ELR (cell line): ENCODE measurements at regions not wholly inside any gene's neighbourhood (a gene's known extent, or its start where the extent isn't known, plus 50 kb on each side); places are given as distances from the start of the nearest gene placed in this dataset.

ENCODE experiments used
- DNase-seq: peaks from one replicate; pipeline ENCODE4 v3.0.0-alpha.2; 2015; ENCODE audit warnings: low read depth

DNA sequence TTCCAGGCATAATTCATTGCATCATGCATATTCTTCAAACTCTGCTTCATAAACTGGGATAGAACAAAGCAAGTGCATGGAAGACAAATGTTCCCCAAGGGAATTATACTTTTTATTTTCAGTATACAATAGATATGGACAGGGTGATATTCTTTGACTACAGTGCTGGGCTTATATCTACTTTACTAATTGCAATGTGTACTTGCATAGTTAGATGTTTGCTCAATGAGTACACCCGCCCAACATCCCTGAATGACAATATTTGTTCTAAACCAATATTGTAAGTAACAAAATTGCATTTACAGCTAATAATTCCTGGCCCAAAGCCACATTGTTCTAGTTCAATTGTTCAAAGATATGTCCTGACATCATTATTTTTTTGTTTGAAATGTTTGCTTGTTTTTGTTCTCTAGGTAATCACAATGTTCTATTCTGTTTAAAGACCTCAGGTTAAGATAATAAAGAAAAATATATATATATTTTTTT, 171.4 kb downstream of the PTN start:
- no peak for DNase-seq

- peak; percentile 68 for DNase-seq
Measured at GRCh38 chr7:137169282-137169698, 174.2 kb downstream of the PTN start.

GRCh38 chr7:137167609-137168008, 175.9 kb downstream of the PTN start:
- DNase-seq, result no peak

GRCh38 chr7:137166363-137166762, 177.2 kb downstream of the PTN start:
- no peak for DNase-seq

DNA sequence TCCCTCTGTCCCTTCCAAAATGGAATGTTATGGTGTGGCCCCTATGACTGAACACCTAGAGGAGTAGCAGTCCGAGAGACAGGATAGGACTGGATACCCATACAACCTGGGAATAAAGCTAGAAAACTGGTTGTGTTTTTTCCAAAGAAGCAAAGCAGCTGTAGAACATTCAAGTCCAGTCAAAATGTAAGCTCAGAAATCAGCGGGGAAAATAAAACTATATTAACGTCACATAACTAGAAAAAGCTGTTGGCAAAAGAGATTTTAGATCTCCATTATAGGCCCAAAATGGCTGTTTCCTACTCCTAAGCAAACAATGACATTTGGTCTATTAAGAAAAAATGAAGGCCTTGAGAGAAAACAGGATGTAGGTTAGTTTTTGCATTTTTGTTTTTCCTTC, 177.7 kb downstream of the PTN start:
- no peak for DNase-seq

DNA sequence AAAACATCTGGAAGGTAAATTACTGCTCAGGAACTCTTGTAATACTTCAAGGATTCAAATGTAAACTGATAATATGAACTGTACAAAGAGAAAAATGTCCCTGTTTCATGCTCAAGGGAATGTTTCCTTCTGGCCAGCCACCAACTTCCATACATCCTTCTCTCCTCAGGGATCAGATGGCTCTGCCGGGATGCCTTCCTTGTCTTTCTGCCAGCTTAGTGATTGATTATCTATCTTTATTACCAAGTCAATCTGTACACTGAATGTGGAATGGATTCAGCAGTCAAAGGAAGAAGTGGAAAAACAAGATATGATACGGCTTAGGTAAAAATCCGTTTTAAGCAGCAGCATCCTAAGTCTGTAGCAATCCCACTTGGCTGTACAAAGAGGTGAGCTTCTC, 178.3 kb downstream of the PTN start:
- no peak for DNase-seq

DNA sequence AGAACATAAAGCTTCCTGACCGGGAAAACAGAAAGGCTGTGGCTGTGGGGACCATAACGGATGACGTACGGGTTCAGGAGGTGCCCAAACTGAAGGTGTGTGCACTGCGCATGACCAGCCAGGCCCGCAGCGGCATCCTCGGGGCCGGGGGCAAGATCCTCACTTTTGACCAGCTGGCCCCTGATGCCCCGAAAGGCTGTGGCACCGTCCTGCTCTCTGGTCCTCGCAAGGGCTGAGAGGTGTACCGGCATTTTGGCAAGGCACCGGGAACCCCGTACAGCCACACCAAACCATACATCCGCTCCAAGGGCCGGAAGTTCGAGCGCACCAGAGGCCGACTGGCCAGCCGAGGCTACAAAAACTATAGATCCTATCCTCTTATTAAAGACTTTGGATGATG, 179.3 kb downstream of the PTN start:
- DNase-seq, result no peak

- DNase-seq, result no peak
Measured at GRCh38 chr7:137160236-137160635, 183.3 kb downstream of the PTN start.

- DNase-seq, result no peak
Measured at GRCh38 chr7:137157256-137157655, 186.3 kb downstream of the PTN start.

GRCh38 chr7:137151690-137152052, 191.9 kb downstream of the PTN start:
- DNase-seq, result no peak

GRCh38 chr7:137151041-137151689, 192.4 kb downstream of the PTN start:
- DNase-seq, result peak; percentile 59

DNA sequence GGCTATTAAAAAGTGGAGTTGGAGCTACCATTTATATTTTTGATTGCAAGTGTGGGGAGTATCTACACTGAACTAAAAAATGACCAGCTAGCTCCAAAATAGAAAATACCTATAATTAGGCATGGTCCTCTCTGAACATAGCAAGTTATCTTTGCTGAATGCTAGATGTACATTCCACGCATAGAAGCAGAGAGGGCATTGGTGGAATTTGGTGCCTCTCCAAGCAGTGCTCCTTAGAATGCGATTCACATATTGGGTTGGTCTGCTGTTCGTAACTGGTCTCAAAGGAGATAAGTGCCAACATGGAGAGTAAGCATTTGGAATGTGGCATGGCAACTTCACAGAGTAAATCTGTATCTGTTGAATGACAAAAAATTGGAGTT, 196.2 kb downstream of the PTN start:
- no peak for DNase-seq

- peak; percentile 75 for DNase-seq
Measured at GRCh38 chr7:137146552-137147337, 196.8 kb downstream of the PTN start.

GRCh38 chr7:137146012-137146455, 197.5 kb downstream of the PTN start:
- peak; percentile 82 for DNase-seq

GRCh38 chr7:137142376-137142775, 201.2 kb downstream of the PTN start:
- peak; percentile 91 for DNase-seq

- DNase-seq, result peak; percentile 32
Measured at GRCh38 chr7:137135654-137136350, 207.7 kb downstream of the PTN start.

DNA sequence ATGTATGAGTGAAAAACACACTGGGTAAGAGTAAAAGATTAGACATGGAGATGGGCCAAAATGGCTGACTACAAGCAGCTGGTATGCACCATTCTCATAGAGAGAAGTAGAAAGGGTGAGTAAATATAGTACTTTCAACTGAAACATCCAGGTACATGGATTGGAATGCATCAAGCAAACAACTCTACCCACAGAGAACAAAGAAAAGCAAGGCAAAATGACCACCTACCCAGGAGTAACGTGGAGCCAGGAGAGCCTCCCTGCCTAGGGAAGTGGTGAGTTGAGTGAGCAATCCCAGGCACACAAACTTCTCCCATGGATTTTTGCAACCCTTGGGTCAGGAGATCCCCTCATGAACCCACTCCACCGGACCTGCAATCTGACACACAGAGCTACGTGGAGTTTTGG, 212.8 kb downstream of the PTN start:
- peak; percentile 74 for DNase-seq

DNA sequence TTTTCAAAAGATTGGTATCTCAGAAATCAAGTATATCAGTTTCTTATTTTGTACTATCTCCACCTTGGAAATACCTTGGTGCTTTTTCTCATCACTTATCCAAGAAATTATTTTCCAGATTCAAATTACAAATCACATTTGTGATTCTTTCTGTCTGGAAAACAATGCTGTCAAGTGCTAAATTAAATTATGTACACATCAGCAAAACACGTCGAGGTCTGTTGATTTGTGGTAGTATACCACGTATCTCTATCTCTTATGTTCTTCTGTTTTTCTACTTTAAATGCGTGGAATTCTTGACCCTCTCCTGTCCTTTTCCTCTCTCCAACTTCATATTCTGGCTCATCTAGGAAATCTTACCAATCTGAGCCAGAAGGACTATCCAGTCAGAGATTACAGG, 214.5 kb downstream of the PTN start:
- DNase-seq, result no peak

- no peak for DNase-seq
Measured at GRCh38 chr7:137127806-137128205, 215.7 kb downstream of the PTN start.

- no peak for DNase-seq
Measured at GRCh38 chr7:137127058-137127457, 216.5 kb downstream of the PTN start.

DNA sequence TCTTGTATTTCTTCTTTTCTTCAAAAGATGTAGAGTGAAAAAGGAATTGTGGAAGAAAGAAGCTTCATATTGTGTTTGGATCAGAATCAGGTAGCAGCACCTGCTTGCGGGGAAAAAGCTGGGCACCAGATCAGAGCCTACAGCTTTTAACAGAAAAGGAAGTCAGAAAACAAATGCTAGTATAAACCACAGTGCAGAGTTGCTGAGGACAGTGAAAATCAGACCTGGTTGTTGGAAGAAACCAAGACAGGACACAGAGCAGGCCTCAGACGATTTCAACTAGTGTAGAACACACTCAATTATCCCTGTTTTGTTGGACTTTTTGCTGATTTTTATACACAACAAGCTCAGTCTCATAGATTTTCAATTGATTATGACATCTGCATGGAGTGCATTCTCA, 221.4 kb downstream of the PTN start:
- no peak for DNase-seq

DNA sequence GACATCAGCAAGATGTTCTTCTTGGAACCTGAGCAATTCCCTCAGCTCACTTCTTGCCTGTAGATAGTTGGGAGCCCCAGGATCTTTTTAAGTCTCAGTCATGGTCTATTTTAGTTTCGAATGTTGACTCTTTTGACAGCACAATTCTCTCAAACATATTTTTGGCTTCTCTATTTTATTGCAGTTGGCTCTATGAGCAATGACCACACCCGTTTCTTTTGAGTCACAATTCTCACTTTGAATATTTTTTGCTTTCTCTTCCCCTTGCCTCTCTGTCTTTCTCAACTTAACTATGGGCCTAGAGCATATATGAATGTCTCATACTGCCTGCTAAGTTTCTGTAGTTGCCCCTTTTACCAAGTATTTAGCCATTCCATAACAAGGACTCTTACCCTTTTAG, 222.8 kb downstream of the PTN start:
- DNase-seq, result peak; percentile 16

- peak; percentile 48 for DNase-seq
Measured at GRCh38 chr7:137110535-137110934, 233.0 kb downstream of the PTN start.
